ENCODE measurements at regions not wholly inside any gene's neighbourhood (a gene's known extent, or its start where the extent isn't known, plus 50 kb on each side); places are given as distances from the start of the nearest gene placed in this dataset.

DNA sequence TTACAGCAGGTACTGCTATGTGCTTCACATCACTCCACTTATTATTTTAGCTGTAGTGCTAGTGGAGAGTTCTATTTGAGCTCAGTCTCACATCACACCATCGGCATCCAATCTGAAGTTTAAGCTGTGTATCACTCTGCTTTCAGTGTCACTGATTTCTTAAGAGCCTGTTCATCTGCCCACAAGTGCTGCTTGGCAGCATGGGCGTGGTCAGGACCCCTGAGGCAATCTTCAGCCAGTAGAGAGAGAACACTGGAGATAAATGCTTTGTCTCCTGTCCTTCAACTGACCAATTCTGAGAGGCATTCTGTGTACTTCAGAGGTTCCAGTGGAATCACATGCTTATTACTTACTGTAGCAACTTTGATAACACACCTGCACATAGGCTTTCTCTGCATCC is 728.8 kb downstream of the RPS29 start:
- no peak overlapping the region for H3K9ac ChIP-seq (ENCODE audit: extremely low read depth, insufficient read length, low read length)
- TF ChIP-seq, protein P1, sequence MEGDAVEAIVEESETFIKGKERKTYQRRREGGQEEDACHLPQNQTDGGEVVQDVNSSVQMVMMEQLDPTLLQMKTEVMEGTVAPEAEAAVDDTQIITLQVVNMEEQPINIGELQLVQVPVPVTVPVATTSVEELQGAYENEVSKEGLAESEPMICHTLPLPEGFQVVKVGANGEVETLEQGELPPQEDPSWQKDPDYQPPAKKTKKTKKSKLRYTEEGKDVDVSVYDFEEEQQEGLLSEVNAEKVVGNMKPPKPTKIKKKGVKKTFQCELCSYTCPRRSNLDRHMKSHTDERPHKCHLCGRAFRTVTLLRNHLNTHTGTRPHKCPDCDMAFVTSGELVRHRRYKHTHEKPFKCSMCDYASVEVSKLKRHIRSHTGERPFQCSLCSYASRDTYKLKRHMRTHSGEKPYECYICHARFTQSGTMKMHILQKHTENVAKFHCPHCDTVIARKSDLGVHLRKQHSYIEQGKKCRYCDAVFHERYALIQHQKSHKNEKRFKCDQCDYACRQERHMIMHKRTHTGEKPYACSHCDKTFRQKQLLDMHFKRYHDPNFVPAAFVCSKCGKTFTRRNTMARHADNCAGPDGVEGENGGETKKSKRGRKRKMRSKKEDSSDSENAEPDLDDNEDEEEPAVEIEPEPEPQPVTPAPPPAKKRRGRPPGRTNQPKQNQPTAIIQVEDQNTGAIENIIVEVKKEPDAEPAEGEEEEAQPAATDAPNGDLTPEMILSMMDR (conservative IDR thresholded peaks at IDR 0.05), result no peak
- no peak overlapping the region for H4K91ac ChIP-seq (ENCODE audit: insufficient read length, low read depth, low read length)
- no peak overlapping the region for H3K27ac ChIP-seq (ENCODE audit: insufficient read length, low read depth, low read length)
- H3K56ac ChIP-seq (ENCODE audit: insufficient read length, low read depth, low read length), result no peak overlapping the region
- WGBS (ENCODE audit: extremely low coverage, insufficient read length, low lambda C conversion rate), result no CpG with 5 or more reads among the region's 2 CpGs
- Mint-ChIP-seq H3K36me3 (ENCODE audit: insufficient read depth in 1 of 3, low read depth in 3 of 3) (no peaks in the 10 kb centered on the region), H3K4me1 (no peaks in the 10 kb centered on the region), H3K4me3 (no peak overlapping the region), H3K27me3 (ENCODE audit: low read depth) (no peaks in the 10 kb centered on the region), H3K27ac (no peak overlapping the region), H3K9me3 (no peaks in the 10 kb centered on the region)
- H4K8ac ChIP-seq (replicated peaks; ENCODE audit: insufficient read length, low read depth, low read length), result no peak overlapping the region
- H3T11ph ChIP-seq (ENCODE audit: low read length), result no peak overlapping the region
- H3K4ac ChIP-seq (ENCODE audit: low read depth, low read length), result no peak overlapping the region
- H3K14ac ChIP-seq (ENCODE audit: insufficient read depth, low read length), result no peak overlapping the region
- no peak overlapping the region for H2BK120ac ChIP-seq (ENCODE audit: low read depth, low read length, poor library complexity, severe bottlenecking)
- no peak overlapping the region for H3K4me2 ChIP-seq (ENCODE audit: insufficient read depth, insufficient read length, low read length)
- H3K23ac ChIP-seq (ENCODE audit: insufficient read length, low read depth, low read length), result no peak overlapping the region
- no peak overlapping the region for H4K5ac ChIP-seq (ENCODE audit: insufficient read length, low read depth, low read length)
- no peaks in the 10 kb centered on the region for H3K23me2 ChIP-seq (ENCODE audit: insufficient read length, low read depth, low read length, poor library complexity, severe bottlenecking)
- H2BK5ac ChIP-seq (ENCODE audit: insufficient read length, low read length), result no peak overlapping the region
- H3K9me3 ChIP-seq (ENCODE audit: control insufficient read depth, low read depth, low read length), result no peaks in the 10 kb centered on the region
- no peaks in the 10 kb centered on the region for H3K27me3 ChIP-seq (ENCODE audit: insufficient read depth, low read length)
- H4K20me1 ChIP-seq (ENCODE audit: control insufficient read depth, insufficient read depth, insufficient read length), result no peaks in the 10 kb centered on the region
- H2BK20ac ChIP-seq (ENCODE audit: low read depth, low read length, poor library complexity, severe bottlenecking), result no peak overlapping the region
- no peak overlapping the region for H2AK5ac ChIP-seq (ENCODE audit: insufficient read length, low read length)
- H3K18ac ChIP-seq (ENCODE audit: insufficient read length, low read depth, low read length), result no peak overlapping the region
- no peak overlapping the region for H2BK12ac ChIP-seq (ENCODE audit: insufficient read length, low read depth, low read length)
- DNase-seq, result no peak
- no peaks in the 10 kb centered on the region for H3K79me2 ChIP-seq (ENCODE audit: insufficient read depth, low read length)
- no peaks in the 10 kb centered on the region for H3K4me1 ChIP-seq (ENCODE audit: insufficient read depth, low read length)
- H3K79me1 ChIP-seq (ENCODE audit: insufficient read depth, low read depth, low read length, poor library complexity, severe bottlenecking), result no peaks in the 10 kb centered on the region
- H2BK15ac ChIP-seq (ENCODE audit: low read depth, low read length), result no peak overlapping the region
- no peak overlapping the region for H2AFZ ChIP-seq (ENCODE audit: low read length)

Measured in H9 (cell line).